ENCODE measurements at regions not wholly inside any gene's neighbourhood (a gene's known extent, or its start where the extent isn't known, plus 50 kb on each side); places are given as distances from the start of the nearest gene placed in this dataset.
"Not testable (repeated sequence)": the region's sequence is repeated elsewhere in the genome, so short reads cannot be mapped to it uniquely, and the experiment has no call there.

- no peak for DNase-seq (ENCODE audit: low read depth, low spot score)
These were observed 116.5 kb upstream of the EEPD1 start for GRCh38 chr7:36036590-36036989.

DNA sequence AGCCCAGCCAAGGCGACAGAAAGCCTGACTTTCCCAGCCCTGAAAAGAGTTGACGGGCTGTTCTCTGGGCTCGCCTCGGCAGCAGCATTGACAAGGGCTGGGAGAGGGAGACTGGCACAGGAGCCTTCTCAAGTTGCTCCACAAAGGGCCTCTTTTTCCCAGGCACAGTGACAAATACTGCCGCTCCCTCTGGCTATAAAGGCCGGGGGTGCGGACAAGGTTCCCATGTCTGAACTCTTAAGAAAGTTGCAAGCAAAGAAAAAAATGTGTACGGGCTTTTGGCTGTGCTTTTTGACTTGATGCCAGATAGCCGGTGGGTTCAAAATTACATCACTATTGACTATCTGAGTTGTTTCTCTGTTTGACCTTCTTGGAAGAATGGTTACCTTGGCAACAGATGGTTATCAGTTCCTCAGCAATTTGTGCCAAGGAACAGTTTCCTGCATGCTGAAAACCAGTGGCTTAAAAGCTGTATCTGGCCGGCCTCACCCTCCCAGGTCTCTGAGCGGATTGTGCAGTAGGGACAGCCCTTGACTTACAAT is 115.9 kb upstream of the EEPD1 start:
- no peak for DNase-seq (ENCODE audit: low read depth, low spot score)

GRCh38 chr7:36038063-36038721 is 114.9 kb upstream of the EEPD1 start:
- DNase-seq (ENCODE audit: low read depth, low spot score): no peak

DNA sequence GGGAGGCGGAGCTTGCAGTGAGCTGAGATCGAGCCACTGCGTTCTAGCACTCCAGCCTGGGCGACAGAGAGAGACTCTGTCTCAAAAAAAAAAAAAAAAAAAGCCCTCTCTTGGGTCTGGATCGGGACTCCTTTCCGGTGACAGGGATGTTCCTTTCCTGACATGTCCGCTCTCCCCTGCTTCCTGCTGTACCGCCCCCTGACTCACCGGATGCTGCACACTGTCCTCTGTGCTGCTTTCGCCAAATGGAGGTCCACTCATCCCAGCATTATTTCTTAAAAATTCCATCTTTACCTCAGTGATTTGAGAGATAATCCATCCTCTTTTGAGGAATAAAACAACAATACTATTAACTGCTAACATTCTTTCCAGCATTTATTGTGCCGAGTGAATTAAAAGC is 113.8 kb upstream of the EEPD1 start:
- DNase-seq (ENCODE audit: low read depth, low spot score): no peak

- no peak for DNase-seq (ENCODE audit: low read depth, low spot score)
These were observed 113.4 kb upstream of the EEPD1 start for GRCh38 chr7:36039671-36040070.

- DNase-seq (ENCODE audit: low read depth, low spot score): no peak
These were observed 112.4 kb upstream of the EEPD1 start for GRCh38 chr7:36040679-36041078.

GRCh38 chr7:36044101-36044892 is 108.8 kb upstream of the EEPD1 start:
- no peak for DNase-seq (ENCODE audit: low read depth, low spot score)

GRCh38 chr7:36045326-36045725 is 107.7 kb upstream of the EEPD1 start:
- DNase-seq (ENCODE audit: low read depth, low spot score): no peak

GRCh38 chr7:36045830-36046341 is 107.2 kb upstream of the EEPD1 start:
- DNase-seq (ENCODE audit: low read depth, low spot score): no peak

DNA sequence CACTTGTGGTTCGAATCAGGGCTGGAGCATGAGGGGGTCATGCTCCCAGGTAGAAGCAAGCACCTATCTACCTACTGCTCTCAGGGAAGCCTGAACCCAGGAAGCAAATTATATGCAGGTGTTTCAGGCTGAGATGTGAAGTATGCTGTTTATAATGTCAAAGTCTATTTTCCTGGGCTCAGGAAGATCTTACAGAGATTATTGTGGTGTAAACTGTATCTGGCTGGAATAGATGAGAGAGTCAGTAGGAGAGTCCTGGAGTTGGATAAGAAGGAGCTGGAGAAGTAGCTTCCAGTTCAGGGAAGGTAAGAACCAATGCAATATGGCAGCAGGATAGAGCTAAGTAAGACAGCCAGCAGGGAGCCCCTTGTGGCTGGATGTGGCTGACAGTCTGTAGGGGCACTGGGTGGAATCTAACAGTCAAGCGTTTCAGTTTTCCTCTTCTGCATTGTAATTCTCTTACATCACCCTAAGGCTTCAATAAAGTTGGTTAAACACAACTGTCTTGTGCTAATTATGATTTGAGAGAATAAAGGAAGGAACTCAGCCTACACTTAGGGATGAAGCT is 105.9 kb upstream of the EEPD1 start:
- no peak for DNase-seq (ENCODE audit: low read depth, low spot score)

GRCh38 chr7:36048141-36048901 is 104.7 kb upstream of the EEPD1 start:
- no peak for DNase-seq (ENCODE audit: low read depth, low spot score)

GRCh38 chr7:36048902-36049240 is 104.2 kb upstream of the EEPD1 start:
- DNase-seq (ENCODE audit: low read depth, low spot score): no peak

GRCh38 chr7:36051501-36051900 is 101.6 kb upstream of the EEPD1 start:
- no peak for DNase-seq (ENCODE audit: low read depth, low spot score)

DNA sequence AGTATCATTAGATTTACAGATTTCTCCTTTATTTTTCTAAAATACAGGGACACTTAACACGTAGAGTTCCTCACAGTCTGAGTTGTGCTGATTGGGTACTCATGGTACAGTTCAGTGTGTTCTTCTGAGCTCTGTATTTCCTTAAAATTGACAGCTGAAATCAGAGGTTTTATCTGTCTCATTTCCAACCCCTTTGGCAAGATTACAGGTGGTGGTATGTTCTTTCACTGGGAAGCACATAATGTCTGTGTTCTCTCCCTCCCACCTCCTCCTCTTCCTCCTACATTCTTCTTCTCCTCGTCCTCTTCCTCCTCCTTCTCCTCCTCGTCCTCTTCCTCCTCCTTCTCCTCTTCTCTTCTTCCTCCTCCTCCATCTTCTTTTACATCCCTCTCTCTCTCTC is 99.5 kb upstream of the EEPD1 start:
- DNase-seq (ENCODE audit: low read depth, low spot score): no peak

DNA sequence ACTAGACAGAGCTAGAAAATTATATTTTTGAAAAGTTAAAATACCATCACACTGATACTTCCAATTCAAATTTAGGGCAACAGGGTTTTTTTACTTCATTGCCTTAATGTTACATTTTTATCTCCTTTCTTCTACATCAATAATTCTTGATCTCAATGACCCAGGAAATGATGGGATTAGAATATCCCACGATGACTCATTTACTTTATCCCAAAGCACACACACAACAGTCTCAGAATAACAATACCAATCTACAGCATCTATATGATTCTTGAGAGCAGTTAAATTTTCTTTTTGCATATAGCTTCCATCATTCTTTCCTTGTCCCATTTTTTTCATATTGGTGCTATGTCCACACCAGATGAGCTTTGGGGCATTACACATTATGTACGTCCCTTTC is 98.4 kb upstream of the EEPD1 start:
- no peak for DNase-seq (ENCODE audit: low read depth, low spot score)

DNA sequence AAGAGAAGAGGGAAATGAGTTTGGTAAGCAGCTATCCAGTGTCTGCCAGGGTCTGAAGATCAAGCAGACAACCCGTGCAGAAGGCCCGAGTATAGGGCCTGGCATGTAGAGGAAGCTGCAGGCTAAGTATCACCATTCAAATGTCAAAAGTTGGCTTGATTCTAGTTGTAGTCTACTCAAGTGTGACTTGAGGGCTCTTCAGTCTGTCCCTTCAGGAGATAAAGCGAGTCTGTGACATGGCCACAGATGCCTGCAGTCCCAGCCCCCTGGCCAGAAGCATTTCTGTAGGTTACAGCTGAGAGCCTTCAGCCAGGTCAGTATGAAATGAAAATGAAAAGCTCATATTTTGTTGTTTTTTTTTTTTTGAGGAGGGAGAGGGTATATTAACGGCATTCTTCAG is 97.8 kb upstream of the EEPD1 start:
- no peak for DNase-seq (ENCODE audit: low read depth, low spot score)

- no peak for DNase-seq (ENCODE audit: low read depth, low spot score)
These were observed 95.7 kb upstream of the EEPD1 start for GRCh38 chr7:36057323-36057722.

DNA sequence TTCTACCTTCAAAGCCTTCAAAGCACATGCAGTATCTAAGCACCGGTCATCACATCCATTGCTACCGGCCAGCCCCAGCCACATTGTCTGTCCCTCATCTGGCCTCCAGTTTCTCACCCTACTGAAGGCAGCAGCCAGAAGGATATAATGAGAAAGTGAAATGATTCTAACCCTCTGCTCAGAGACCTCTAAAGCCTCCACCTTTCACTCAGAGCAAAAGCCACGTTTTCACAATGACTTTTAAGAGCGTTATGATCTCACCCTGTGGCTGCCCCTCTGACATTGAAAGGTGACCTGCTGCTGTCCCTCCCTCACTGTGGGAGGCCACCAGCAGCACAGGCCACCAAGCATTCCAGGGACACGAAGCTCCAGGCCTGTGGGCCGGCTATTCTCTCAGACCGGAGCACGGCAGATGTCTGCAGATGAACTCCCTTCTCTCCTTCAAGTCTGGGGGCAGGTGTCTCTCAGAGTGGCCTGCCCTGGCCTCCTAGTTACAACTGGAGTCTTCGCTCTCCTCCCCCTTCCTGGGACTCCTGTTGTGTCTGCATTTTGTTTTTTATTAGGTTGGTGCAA is 94.9 kb upstream of the EEPD1 start:
- no peak for DNase-seq (ENCODE audit: low read depth, low spot score)

DNA sequence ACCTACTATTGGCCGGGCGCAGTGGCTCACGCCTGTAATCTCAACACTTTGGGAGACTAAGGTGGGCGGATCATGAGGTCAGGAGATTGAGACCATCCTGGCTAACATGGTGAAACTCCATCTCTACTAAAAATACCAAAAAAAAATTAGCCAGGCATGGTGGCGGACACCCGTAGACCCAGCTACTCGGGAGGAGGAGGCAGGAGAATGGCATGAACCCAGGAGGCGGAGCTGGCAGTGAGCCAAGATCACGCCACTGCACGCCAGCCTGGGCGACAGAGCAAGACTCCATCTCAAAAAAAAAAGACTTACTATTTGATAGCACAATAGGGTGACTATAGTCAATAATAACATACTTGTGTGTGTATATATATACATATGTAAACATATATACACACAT is 92.7 kb upstream of the EEPD1 start:
- not testable (repeated sequence) for DNase-seq (ENCODE audit: low read depth, low spot score)

GRCh38 chr7:36062154-36062815 is 90.8 kb upstream of the EEPD1 start:
- DNase-seq (ENCODE audit: low read depth, low spot score): no peak

- no peak for DNase-seq (ENCODE audit: low read depth, low spot score)
These were observed 88.4 kb upstream of the EEPD1 start for GRCh38 chr7:36064676-36065075.

Measured in smooth muscle cell of the brain vasculature (primary cell).